NCI-H146 treated with DMSO at 0.1 percent for 48 hours (cell line): ENCODE measurements at regions not wholly inside any gene's neighbourhood (a gene's known extent, or its start where the extent isn't known, plus 50 kb on each side); places are given as distances from the start of the nearest gene placed in this dataset.
A peak's percentile ranks its signal among the peaks of the same experiment; 100 is the strongest.

Experiments
- DNase-seq: peaks from one replicate; lab custom pipeline; 2025; ENCODE audit not compliant: unreplicated experiment; lab: John Stamatoyannopoulos, UW

DNA sequence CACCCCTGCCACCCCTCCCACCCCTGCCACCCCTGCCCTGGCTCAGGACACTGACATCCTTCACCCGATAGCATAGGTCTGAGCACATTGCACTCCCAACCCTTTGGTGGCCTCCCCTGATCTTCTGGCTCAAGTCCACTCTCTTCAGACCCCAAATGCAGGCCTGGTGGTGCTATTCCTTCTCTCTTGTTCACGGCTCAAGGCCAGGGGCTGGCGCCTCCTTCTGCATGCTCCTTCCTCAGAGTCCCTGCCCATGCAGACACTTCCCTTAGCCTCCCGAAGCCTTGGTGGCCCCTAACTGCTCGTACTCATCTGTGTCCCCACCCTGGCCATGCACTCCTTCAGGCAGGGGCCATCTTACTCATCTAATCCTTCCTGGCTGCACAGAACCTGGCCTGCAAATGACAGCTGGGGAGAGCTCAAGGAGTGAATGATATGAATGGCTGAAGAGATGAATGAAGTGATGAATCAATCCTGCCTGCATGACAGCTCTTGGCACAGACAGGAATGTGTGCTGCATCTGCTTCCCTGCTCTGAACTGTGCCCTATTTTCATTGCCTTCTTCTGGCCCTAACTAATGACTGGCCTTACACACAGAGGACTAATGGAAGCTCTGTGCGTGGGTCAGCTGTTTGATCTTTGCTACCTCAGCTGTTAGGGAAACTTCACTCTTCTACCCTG, 290.8 kb downstream of the DYSF start:
- DNase-seq: no peak

DNA sequence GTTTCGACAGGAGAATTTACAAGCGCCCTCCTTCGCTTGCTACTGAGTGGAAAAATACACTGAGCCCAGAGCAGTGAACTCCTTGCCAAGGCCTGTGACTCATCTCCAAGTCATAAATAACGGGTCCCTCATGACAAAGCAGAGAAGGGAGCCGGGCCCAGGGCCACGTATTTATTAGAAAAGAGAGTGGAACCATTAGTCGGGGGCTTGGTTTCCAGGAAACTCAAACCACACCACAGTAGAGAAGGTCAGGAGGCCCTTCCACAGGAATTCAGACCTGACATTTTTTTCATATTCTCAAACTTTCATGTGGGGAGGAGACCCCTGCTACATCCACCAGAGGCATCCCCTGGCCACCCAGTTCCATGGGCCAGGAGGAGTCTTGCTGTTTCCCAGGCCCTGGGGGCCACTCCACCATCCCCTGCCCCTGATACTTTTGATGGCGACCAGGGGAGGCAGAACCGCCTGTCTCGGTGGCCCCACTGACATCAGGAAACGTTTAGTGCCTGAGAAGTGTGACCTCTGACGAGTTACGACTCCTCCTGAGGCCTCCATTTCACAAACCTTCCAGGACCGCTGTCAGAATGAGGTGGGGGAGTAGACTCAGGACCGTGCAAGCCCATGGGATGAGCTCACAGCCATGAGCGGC, 289.7 kb downstream of the DYSF start:
- DNase-seq: no peak

DNA sequence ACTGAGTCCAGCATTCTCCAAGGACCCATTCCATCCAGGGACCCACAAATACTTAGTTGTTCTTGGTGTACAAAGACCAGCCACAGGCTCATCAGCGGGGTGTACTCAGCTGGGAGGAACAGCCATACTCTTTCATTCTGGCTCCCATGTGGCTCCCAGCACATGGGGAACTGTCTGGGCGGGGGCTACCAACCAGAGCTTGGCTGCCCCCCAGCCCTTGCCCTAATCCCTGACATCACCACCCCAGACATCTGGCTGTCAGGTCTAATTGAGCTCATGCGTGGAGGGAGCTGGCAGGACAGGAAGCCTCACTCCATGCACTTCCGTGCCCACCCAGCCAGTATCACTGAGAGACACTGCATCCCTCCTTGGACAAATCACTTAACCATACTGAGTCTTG, 283.6 kb downstream of the DYSF start:
- no peak for DNase-seq

DNA sequence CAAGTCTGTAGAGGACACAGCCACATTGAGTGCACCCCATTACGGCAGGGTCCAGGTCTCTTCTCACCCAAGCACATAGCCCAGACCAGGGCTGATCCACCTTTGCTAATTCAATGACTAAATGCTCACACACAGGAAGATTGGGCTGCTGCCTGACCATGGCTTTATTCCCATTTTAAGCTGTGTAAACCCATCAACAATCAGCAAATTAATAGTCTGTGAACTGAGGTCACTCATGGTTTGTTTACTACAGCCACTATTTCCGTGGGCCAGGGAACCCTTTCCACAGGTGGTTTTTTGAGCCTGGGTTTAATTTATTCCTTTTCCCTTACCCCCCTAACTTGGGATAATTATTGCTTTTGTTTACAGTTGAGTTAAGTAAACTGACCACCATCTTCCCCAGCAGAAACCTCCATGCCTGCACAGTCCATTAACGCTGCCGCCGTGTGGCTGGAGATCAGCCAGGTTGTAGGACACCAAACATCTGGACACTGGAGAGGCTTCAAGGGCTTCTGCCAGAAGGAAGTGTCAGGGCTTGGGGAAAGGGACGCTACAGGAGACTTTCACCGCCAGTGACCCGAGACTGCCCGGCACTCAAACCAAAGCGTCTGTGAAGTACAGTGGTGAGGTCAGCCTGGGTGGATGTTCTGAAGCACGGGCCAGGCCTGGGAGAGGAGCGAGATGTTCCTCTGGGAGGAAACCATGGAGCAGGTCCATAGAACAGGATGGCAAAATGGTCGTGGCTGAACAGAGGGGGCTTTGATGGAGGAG, 282.9 kb downstream of the DYSF start:
- DNase-seq: peak; percentile 32
